GM18867 (cell line): ENCODE measurements at regions not wholly inside any gene's neighbourhood (a gene's known extent, or its start where the extent isn't known, plus 50 kb on each side); places are given as distances from the start of the nearest gene placed in this dataset.
"Not testable (repeated sequence)": the region's sequence is repeated elsewhere in the genome, so short reads cannot be mapped to it uniquely, and the experiment has no call there.

ENCODE experiments used
- ATAC-seq: cut with Tn5 transposase; IDR thresholded peaks from one replicate; pipeline ENCODE4 v1.9.1; 2021; ENCODE audit warnings: mild to moderate bottlenecking, moderate library complexity; ENCODE audit not compliant: unreplicated experiment

- ATAC-seq = no peak
Measured at GRCh38 chr6:105557291-105557690, 154.4 kb upstream of the PREP start.

GRCh38 chr6:105553171-105553570, 150.3 kb upstream of the PREP start:
- no peak for ATAC-seq

- no peak for ATAC-seq
Measured at GRCh38 chr6:105550955-105551620, 148.2 kb upstream of the PREP start.

- no peak for ATAC-seq
Measured at GRCh38 chr6:105546754-105547153, 143.9 kb upstream of the PREP start.

GRCh38 chr6:105545947-105546731, 143.3 kb upstream of the PREP start:
- ATAC-seq = no peak

- ATAC-seq = no peak
Measured at GRCh38 chr6:105545228-105545920, 142.5 kb upstream of the PREP start.

- no peak for ATAC-seq
Measured at GRCh38 chr6:105539911-105540310, 137.0 kb upstream of the PREP start.

- ATAC-seq = no peak
Measured at GRCh38 chr6:105537981-105538578, 135.2 kb upstream of the PREP start.

GRCh38 chr6:105536961-105537360, 134.1 kb upstream of the PREP start:
- no peak for ATAC-seq

- no peak for ATAC-seq
Measured at GRCh38 chr6:105533301-105533700, 130.4 kb upstream of the PREP start.

GRCh38 chr6:105526225-105526872, 123.5 kb upstream of the PREP start:
- no peak for ATAC-seq

GRCh38 chr6:105522626-105523322, 119.9 kb upstream of the PREP start:
- no peak for ATAC-seq

GRCh38 chr6:105519954-105520353, 117.1 kb upstream of the PREP start:
- no peak for ATAC-seq

GRCh38 chr6:105518993-105519392, 116.1 kb upstream of the PREP start:
- ATAC-seq = not testable (repeated sequence)

- ATAC-seq = no peak
Measured at GRCh38 chr6:105515054-105515453, 112.2 kb upstream of the PREP start.

- no peak for ATAC-seq
Measured at GRCh38 chr6:105514306-105514705, 111.4 kb upstream of the PREP start.

- ATAC-seq = no peak
Measured at GRCh38 chr6:105511639-105512038, 108.8 kb upstream of the PREP start.

- no peak for ATAC-seq
Measured at GRCh38 chr6:105510746-105511145, 107.9 kb upstream of the PREP start.

GRCh38 chr6:105509506-105510331, 106.8 kb upstream of the PREP start:
- ATAC-seq = no peak
